ENCODE measurements at regions not wholly inside any gene's neighbourhood (a gene's known extent, or its start where the extent isn't known, plus 50 kb on each side); places are given as distances from the start of the nearest gene placed in this dataset.

GRCh38 chr4:96606451-96606850 is 766.6 kb downstream of the PDHA2 start:
- H3K27me3 Mint-ChIP-seq (ENCODE audit: insufficient read depth, unreplicated experiment) = no peaks in the 10 kb centered on the region

GRCh38 chr4:96626023-96626422 is 786.1 kb downstream of the PDHA2 start:
- H3K9me3 Mint-ChIP-seq (ENCODE audit: unreplicated experiment) = no peaks in the 10 kb centered on the region
- no peak for TF ChIP-seq CTCF (IDR thresholded peaks at IDR 0.05; ENCODE audit: insufficient read depth in 1 of 2, low read depth in 1 of 2, low read length in 1 of 2, severe bottlenecking in 1 of 2, unreplicated experiment in 1 of 2)
- H3K4me1 ChIP-seq = no peaks in the 10 kb centered on the region
- no peaks in the 10 kb centered on the region for H3K9me3 ChIP-seq
- H3K27me3 Mint-ChIP-seq (ENCODE audit: insufficient read depth, unreplicated experiment) = peaks cover 3% of the 10 kb centered on the region
- intact Hi-C loops (cut with micrococcal nuclease; ENCODE audit: unreplicated experiment) = no loop called here
- H3K36me3 ChIP-seq (ENCODE audit: control insufficient read depth, insufficient read depth, low read length) = no peaks in the 10 kb centered on the region
- H3K27ac Mint-ChIP-seq (ENCODE audit: unreplicated experiment) = no peak overlapping the region
- ChIA-PET POLR2A (no interaction called here), CTCF (no interaction called here)
- H3K4me3 ChIP-seq (ENCODE audit: low read depth, low read length) = no peak overlapping the region
- no peak for DNase-seq
- BruUV-seq (replicated peaks) = no TSS peak
- H3K36me3 Mint-ChIP-seq (ENCODE audit: insufficient read depth, unreplicated experiment) = no peaks in the 10 kb centered on the region
- no peak overlapping the region for H3K4me3 Mint-ChIP-seq (ENCODE audit: unreplicated experiment)
- no peaks in the 10 kb centered on the region for H3K27me3 ChIP-seq (replicated peaks; ENCODE audit: control insufficient read depth, insufficient read depth, low read length)
- H3K4me1 Mint-ChIP-seq (ENCODE audit: low read depth, unreplicated experiment) = no peaks in the 10 kb centered on the region

More at GRCh38 chr4:96606451-96606850, 766.6 kb downstream of the PDHA2 start:
- Histone ChIP-seq H3K36me3 (ENCODE audit: control insufficient read depth, insufficient read depth, low read length) (no peaks in the 10 kb centered on the region), H3K27me3 (replicated peaks; ENCODE audit: control insufficient read depth, insufficient read depth, low read length) (no peaks in the 10 kb centered on the region), H3K9me3 (no peaks in the 10 kb centered on the region), H3K4me3 (ENCODE audit: low read depth, low read length) (no peak overlapping the region), H3K4me1 (no peaks in the 10 kb centered on the region)
- Mint-ChIP-seq H3K4me3 (ENCODE audit: unreplicated experiment) (no peak overlapping the region), H3K36me3 (ENCODE audit: insufficient read depth, unreplicated experiment) (no peaks in the 10 kb centered on the region), H3K27ac (ENCODE audit: unreplicated experiment) (no peak overlapping the region), H3K9me3 (ENCODE audit: unreplicated experiment) (no peaks in the 10 kb centered on the region), H3K4me1 (ENCODE audit: low read depth, unreplicated experiment) (peaks cover 4% of the 10 kb centered on the region)
- no peak for TF ChIP-seq CTCF (IDR thresholded peaks at IDR 0.05; ENCODE audit: insufficient read depth in 1 of 2, low read depth in 1 of 2, low read length in 1 of 2, severe bottlenecking in 1 of 2, unreplicated experiment in 1 of 2)
- ChIA-PET POLR2A (no interaction called here), CTCF (no interaction called here)
- intact Hi-C loops (cut with micrococcal nuclease; ENCODE audit: unreplicated experiment) = no loop called here
- no TSS peak for BruUV-seq (replicated peaks)
- no peak for DNase-seq

DNA sequence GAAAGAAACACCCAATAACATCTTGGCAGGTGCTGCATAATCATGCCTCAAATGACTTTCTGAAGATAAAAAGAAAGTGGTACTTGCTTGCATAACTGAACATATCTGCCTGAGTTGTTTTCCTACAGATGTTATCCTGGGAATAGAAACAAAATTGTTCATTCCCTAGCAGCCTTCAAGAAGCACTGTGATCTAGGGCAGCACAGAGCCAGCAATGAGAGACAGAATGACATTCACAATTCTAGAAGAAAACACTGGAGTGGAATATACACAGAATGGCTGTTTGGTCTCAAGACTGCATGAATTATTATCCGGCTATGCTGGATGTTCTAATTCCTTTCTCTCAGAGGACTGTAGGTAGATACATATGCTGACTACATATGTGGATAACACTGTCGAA is 790.9 kb downstream of the PDHA2 start:
- BruUV-seq (replicated peaks) = no TSS peak
- no peak overlapping the region for H3K4me3 Mint-ChIP-seq (ENCODE audit: unreplicated experiment)

More for the DNA sequence above, 790.9 kb downstream of the PDHA2 start:
- no peak for TF ChIP-seq CTCF (IDR thresholded peaks at IDR 0.05; ENCODE audit: insufficient read depth in 1 of 2, low read depth in 1 of 2, low read length in 1 of 2, severe bottlenecking in 1 of 2, unreplicated experiment in 1 of 2)
- Mint-ChIP-seq H3K27ac (ENCODE audit: unreplicated experiment) (no peak overlapping the region), H3K36me3 (ENCODE audit: insufficient read depth, unreplicated experiment) (no peaks in the 10 kb centered on the region), H3K27me3 (ENCODE audit: insufficient read depth, unreplicated experiment) (peaks cover 3% of the 10 kb centered on the region), H3K9me3 (ENCODE audit: unreplicated experiment) (no peaks in the 10 kb centered on the region), H3K4me1 (ENCODE audit: low read depth, unreplicated experiment) (no peaks in the 10 kb centered on the region)
- ChIA-PET POLR2A (no interaction called here), CTCF (no interaction called here)
- intact Hi-C loops (cut with micrococcal nuclease; ENCODE audit: unreplicated experiment) = no loop called here
- DNase-seq = no peak
- Histone ChIP-seq H3K27me3 (replicated peaks; ENCODE audit: control insufficient read depth, insufficient read depth, low read length) (no peaks in the 10 kb centered on the region), H3K4me3 (ENCODE audit: low read depth, low read length) (no peak overlapping the region), H3K9me3 (no peaks in the 10 kb centered on the region), H3K36me3 (ENCODE audit: control insufficient read depth, insufficient read depth, low read length) (no peaks in the 10 kb centered on the region), H3K4me1 (no peaks in the 10 kb centered on the region)
